AG09309 (cell line): ENCODE measurements at regions not wholly inside any gene's neighbourhood (a gene's known extent, or its start where the extent isn't known, plus 50 kb on each side); places are given as distances from the start of the nearest gene placed in this dataset.

ENCODE experiments used
- DNase-seq: peaks from one replicate; pipeline ENCODE4 v3.0.0-alpha.2; 2010; ENCODE audit warnings: low read depth
- H3K4me3 ChIP-seq: 2 replicates; pipeline ENCODE4 v1.5.1; 2011; ENCODE audit warnings: mild to moderate bottlenecking, low read depth, low read length, moderate library complexity; ENCODE audit not compliant: control insufficient read depth
- CTCF ChIP-seq: IDR thresholded peaks from 2 replicates; pipeline ENCODE4 v1.5.1; 2011; ENCODE audit warnings: mild to moderate bottlenecking, low read depth, low read length, inconsistent platforms; ENCODE audit not compliant: insufficient read depth, control insufficient read depth; ENCODE audit errors: missing control alignments

GRCh38 chr4:35325908-35326453 is 918.3 kb downstream of the ARAP2 start:
- H3K4me3 ChIP-seq: no peak overlapping the region
- DNase-seq: no peak
- TF ChIP-seq CTCF: no peak

- no peak for TF ChIP-seq CTCF
- DNase-seq: no peak
- no peak overlapping the region for H3K4me3 ChIP-seq
Measured at GRCh38 chr4:35342833-35343232, 901.5 kb downstream of the ARAP2 start.

GRCh38 chr4:35347276-35347675 is 897.0 kb downstream of the ARAP2 start:
- no peak for TF ChIP-seq CTCF
- DNase-seq: no peak
- H3K4me3 ChIP-seq: no peak overlapping the region

- no peak for TF ChIP-seq CTCF
- no peak overlapping the region for H3K4me3 ChIP-seq
- no peak for DNase-seq
Measured at GRCh38 chr4:35358001-35358584, 886.2 kb downstream of the ARAP2 start.

- no peak overlapping the region for H3K4me3 ChIP-seq
- no peak for DNase-seq
- no peak for TF ChIP-seq CTCF
Measured at GRCh38 chr4:35364321-35364870, 879.9 kb downstream of the ARAP2 start.

GRCh38 chr4:35365186-35365585 is 879.1 kb downstream of the ARAP2 start:
- no peak for TF ChIP-seq CTCF
- DNase-seq: no peak
- no peak overlapping the region for H3K4me3 ChIP-seq

GRCh38 chr4:35399912-35400311 is 844.4 kb downstream of the ARAP2 start:
- no peak for DNase-seq
- no peak for TF ChIP-seq CTCF

More at GRCh38 chr4:35399912-35400311, 844.4 kb downstream of the ARAP2 start:
- H3K4me3 ChIP-seq: no peak overlapping the region
